Astrocyte (in vitro differentiated cells and primary cell): ENCODE measurements at regions not wholly inside any gene's neighbourhood (a gene's known extent, or its start where the extent isn't known, plus 50 kb on each side); places are given as distances from the start of the nearest gene placed in this dataset.

Experiments
- DNase-seq: peaks from one replicate; pipeline ENCODE4 v3.0.0-alpha.2; 2010; ENCODE audit warnings: low read depth
- FAIRE-seq: peaks from 2 replicates; lab custom pipeline; 2011; peaks lifted over from hg19 to GRCh38; lab: Jason Lieb, UNC
- H2AFZ ChIP-seq: 2 replicates; pipeline ENCODE4 v1.6.0; 2012; ENCODE audit warnings: low read depth, low read length, inconsistent platforms
- H3K27ac ChIP-seq: 2 replicates; pipeline ENCODE4 v1.5.1; 2011; ENCODE audit warnings: low read depth, low read length, inconsistent platforms
- H3K27me3 ChIP-seq: 2 replicates; pipeline ENCODE4 v1.6.0; 2011; ENCODE audit warnings: low read length, inconsistent platforms; ENCODE audit not compliant: insufficient read depth
- H3K36me3 ChIP-seq: 2 replicates; pipeline ENCODE4 v1.5.1; 2011; ENCODE audit warnings: low read length, inconsistent platforms; ENCODE audit not compliant: insufficient read depth
- H3K4me1 ChIP-seq: 2 replicates; pipeline ENCODE4 v1.5.1; 2011; ENCODE audit warnings: low read length, inconsistent platforms; ENCODE audit not compliant: insufficient read depth
- H3K4me2 ChIP-seq: 2 replicates; pipeline ENCODE4 v1.6.0; 2012; ENCODE audit warnings: low read length, inconsistent platforms
- H3K4me3 ChIP-seq: 2 replicates; pipeline ENCODE4 v1.5.1; 2011; ENCODE audit warnings: low read depth, mild to moderate bottlenecking, low read length, inconsistent platforms; ENCODE audit not compliant: insufficient read depth
- H3K79me2 ChIP-seq: 2 replicates; pipeline ENCODE4 v1.6.0; 2012; ENCODE audit warnings: mild to moderate bottlenecking, low read length, inconsistent platforms; ENCODE audit not compliant: insufficient read depth
- H3K9ac ChIP-seq: 2 replicates; pipeline ENCODE4 v1.6.0; 2012; ENCODE audit warnings: mild to moderate bottlenecking, low read length, inconsistent platforms
- H3K9me3 ChIP-seq: 2 replicates; pipeline ENCODE4 v1.5.1; 2012; ENCODE audit warnings: low read depth, mild to moderate bottlenecking, low read length, inconsistent platforms; ENCODE audit not compliant: insufficient read depth
- H4K20me1 ChIP-seq: 2 replicates; pipeline ENCODE4 v1.6.0; 2012; ENCODE audit warnings: low read length, inconsistent platforms; ENCODE audit not compliant: insufficient read depth
- H3K27ac Mint-ChIP-seq: one replicate; pipeline ENCODE4 v1.8.0; 2021; ENCODE audit warnings: mild to moderate bottlenecking, mixed read lengths; ENCODE audit not compliant: unreplicated experiment
- H3K27me3 Mint-ChIP-seq: one replicate; pipeline ENCODE4 v1.8.0; 2021; ENCODE audit warnings: low read depth, mixed read lengths; ENCODE audit not compliant: unreplicated experiment
- H3K36me3 Mint-ChIP-seq: one replicate; pipeline ENCODE4 v1.8.0; 2021; ENCODE audit warnings: low read depth, mixed read lengths; ENCODE audit not compliant: unreplicated experiment
- H3K4me1 Mint-ChIP-seq: one replicate; pipeline ENCODE4 v1.8.0; 2021; ENCODE audit warnings: low read depth, mixed read lengths; ENCODE audit not compliant: unreplicated experiment
- H3K4me3 Mint-ChIP-seq: one replicate; pipeline ENCODE4 v1.8.0; 2021; ENCODE audit warnings: mild to moderate bottlenecking, moderate library complexity, mixed read lengths; ENCODE audit not compliant: unreplicated experiment
- H3K9me3 Mint-ChIP-seq: one replicate; pipeline ENCODE4 v1.8.0; 2021; ENCODE audit warnings: mild to moderate bottlenecking, mixed read lengths; ENCODE audit not compliant: unreplicated experiment
- CTCF ChIP-seq: IDR thresholded peaks from 2 replicates; pipeline ENCODE4 v1.5.1; 2011; ENCODE audit warnings: low read depth, mild to moderate bottlenecking, inconsistent platforms, low read length, moderate library complexity; ENCODE audit not compliant: insufficient read depth
- EZH2 ChIP-seq: IDR thresholded peaks from 2 replicates; pipeline ENCODE4 v1.6.1; 2012; ENCODE audit warnings: mild to moderate bottlenecking, low read length, inconsistent platforms; ENCODE audit not compliant: insufficient read depth

GRCh38 chr9:38216572-38216971, 147.5 kb upstream of the SHB start:
- Histone ChIP-seq H3K4me2 (no peak overlapping the region), H3K27ac (no peak overlapping the region), H3K9me3 (no peaks in the 10 kb centered on the region), H3K4me3 (no peak overlapping the region), H3K27me3 (peaks cover 13% of the 10 kb centered on the region), H4K20me1 (no peaks in the 10 kb centered on the region), H2AFZ (no peak overlapping the region), H3K79me2 (no peaks in the 10 kb centered on the region), H3K9ac (no peak overlapping the region), H3K4me1 (no peaks in the 10 kb centered on the region), H3K36me3 (no peaks in the 10 kb centered on the region)
- no peaks in the 10 kb centered on the region for H3K36me3 Mint-ChIP-seq
- H3K27ac Mint-ChIP-seq: no peak overlapping the region
- H3K27me3 Mint-ChIP-seq: peaks cover 17% of the 10 kb centered on the region
- H3K4me3 Mint-ChIP-seq: no peak overlapping the region
- H3K9me3 Mint-ChIP-seq: peaks cover 5% of the 10 kb centered on the region
- DNase-seq: no peak
- TF ChIP-seq CTCF (no peak), EZH2 (no peak)
- peaks cover 3% of the 10 kb centered on the region for H3K4me1 Mint-ChIP-seq
- no peak for FAIRE-seq

DNA sequence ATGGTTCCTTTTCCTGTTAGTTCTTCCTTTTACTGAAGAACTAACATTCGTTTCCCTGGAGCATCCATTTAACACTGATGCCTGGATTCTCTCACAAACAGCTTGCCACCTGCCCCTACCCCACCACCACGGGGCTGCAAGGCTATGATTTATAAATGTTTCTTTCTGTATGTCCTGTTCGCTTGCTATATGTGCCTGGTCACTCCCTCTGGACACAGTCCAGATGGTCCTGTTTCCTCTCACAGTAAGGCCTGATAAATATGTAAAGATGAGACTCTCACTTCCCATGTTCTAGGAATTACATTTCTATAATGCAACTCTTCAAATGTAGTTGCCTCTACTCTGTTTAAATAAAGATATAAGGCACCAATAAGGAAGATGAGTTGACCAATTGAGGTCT, 146.4 kb upstream of the SHB start:
- Histone ChIP-seq H3K27ac (no peak overlapping the region), H3K4me1 (no peaks in the 10 kb centered on the region)
- peaks cover 17% of the 10 kb centered on the region for H3K27me3 Mint-ChIP-seq

More for the DNA sequence above, 146.4 kb upstream of the SHB start:
- Histone ChIP-seq H3K9me3 (no peaks in the 10 kb centered on the region), H3K36me3 (no peaks in the 10 kb centered on the region), H4K20me1 (no peaks in the 10 kb centered on the region), H3K79me2 (no peaks in the 10 kb centered on the region), H3K4me3 (no peak overlapping the region), H3K4me2 (no peak overlapping the region), H3K27me3 (peaks cover 13% of the 10 kb centered on the region), H2AFZ (no peak overlapping the region), H3K9ac (no peak overlapping the region)
- Mint-ChIP-seq H3K9me3 (peaks cover 5% of the 10 kb centered on the region), H3K27ac (no peak overlapping the region), H3K4me3 (no peak overlapping the region), H3K4me1 (peaks cover 3% of the 10 kb centered on the region), H3K36me3 (no peaks in the 10 kb centered on the region)
- FAIRE-seq: no peak
- no peak for DNase-seq
- TF ChIP-seq EZH2 (no peak), CTCF (no peak)
